Trophoblast cell (in vitro differentiated cells and primary cell): ENCODE measurements at regions not wholly inside any gene's neighbourhood (a gene's known extent, or its start where the extent isn't known, plus 50 kb on each side); places are given as distances from the start of the nearest gene placed in this dataset.

ENCODE experiments used
- DNase-seq, 2 donors: peaks; one replicate each; pipeline ENCODE4 v3.0.0-alpha.2; 2016
- H2AFZ ChIP-seq: 2 replicates; pipeline ENCODE4 v1.6.1; 2013; ENCODE audit warnings: low read length, moderate library complexity, mild to moderate bottlenecking; ENCODE audit not compliant: insufficient read depth, poor library complexity
- H2AK5ac ChIP-seq: 2 replicates; pipeline ENCODE4 v1.6.1; 2013; ENCODE audit warnings: mild to moderate bottlenecking, low read length
- H2BK120ac ChIP-seq: 2 replicates; pipeline ENCODE4 v1.6.1; 2013; ENCODE audit warnings: low read length, mild to moderate bottlenecking, moderate library complexity; ENCODE audit not compliant: insufficient read depth, poor library complexity
- H2BK12ac ChIP-seq: 2 replicates; pipeline ENCODE4 v1.6.1; 2013; ENCODE audit warnings: mild to moderate bottlenecking, low read length, moderate library complexity
- H2BK5ac ChIP-seq: 2 replicates; pipeline ENCODE4 v1.6.1; 2013; ENCODE audit warnings: low read length, low read depth, moderate library complexity, mild to moderate bottlenecking; ENCODE audit not compliant: poor library complexity
- H3K14ac ChIP-seq: 2 replicates; pipeline ENCODE4 v1.6.1; 2013; ENCODE audit warnings: mild to moderate bottlenecking, low read length
- H3K18ac ChIP-seq: 2 replicates; pipeline ENCODE4 v1.6.1; 2013; ENCODE audit warnings: mild to moderate bottlenecking, low read length
- H3K23ac ChIP-seq: 2 replicates; pipeline ENCODE4 v1.6.1; 2013; ENCODE audit warnings: low read length
- H3K27ac ChIP-seq: 2 replicates; pipeline ENCODE4 v1.5.1; 2013; ENCODE audit warnings: low read depth, mild to moderate bottlenecking, inconsistent platforms, low read length, moderate library complexity
- H3K27me3 ChIP-seq: 2 replicates; pipeline ENCODE4 v1.6.1; 2013; ENCODE audit warnings: inconsistent platforms, mild to moderate bottlenecking, low read length, moderate library complexity; ENCODE audit not compliant: insufficient read depth
- H3K36me3 ChIP-seq, 2 experiments: 1 replicate in 1 of 2; 2 replicates in 1 of 2; pipeline ENCODE4 v1.6.1; 2013; ENCODE audit warnings: low read length in 2 of 2, mild to moderate bottlenecking in 2 of 2, moderate library complexity in 1 of 2; ENCODE audit not compliant: insufficient read depth in 2 of 2, control insufficient read depth in 1 of 2
- H3K4ac ChIP-seq: 2 replicates; pipeline ENCODE4 v1.6.1; 2013; ENCODE audit warnings: low read depth, mild to moderate bottlenecking, low read length, moderate library complexity
- H3K4me1 ChIP-seq, 2 experiments: 1 replicate in 1 of 2; 2 replicates in 1 of 2; pipeline ENCODE4 v1.6.1; 2013; ENCODE audit warnings: low read length in 2 of 2, mild to moderate bottlenecking in 2 of 2, moderate library complexity in 1 of 2; ENCODE audit not compliant: insufficient read depth in 2 of 2, control insufficient read depth in 1 of 2
- H3K4me2 ChIP-seq: 2 replicates; pipeline ENCODE4 v1.6.1; 2013; ENCODE audit warnings: inconsistent platforms, mild to moderate bottlenecking, low read length, moderate library complexity
- H3K4me3 ChIP-seq: 2 replicates; pipeline ENCODE4 v1.5.1; 2013; ENCODE audit warnings: mild to moderate bottlenecking, low read depth, low read length, inconsistent platforms
- H3K79me1 ChIP-seq: one replicate; pipeline ENCODE4 v1.6.1; 2013; ENCODE audit warnings: low read length
- H3K79me2 ChIP-seq: 2 replicates; pipeline ENCODE4 v1.6.1; 2013; ENCODE audit warnings: low read length, mild to moderate bottlenecking; ENCODE audit not compliant: control insufficient read depth, insufficient read depth, poor library complexity
- H3K9ac ChIP-seq: 2 replicates; pipeline ENCODE4 v1.6.1; 2013; ENCODE audit warnings: mild to moderate bottlenecking, low read length
- H3K9me3 ChIP-seq: 2 replicates; pipeline ENCODE4 v1.6.1; 2013; ENCODE audit warnings: low read depth, mild to moderate bottlenecking, control low read depth, inconsistent platforms, low read length; ENCODE audit not compliant: insufficient read depth
- H4K12ac ChIP-seq: 2 replicates; pipeline ENCODE4 v1.6.1; 2013; ENCODE audit warnings: low read depth, mild to moderate bottlenecking, low read length, moderate library complexity
- H4K8ac ChIP-seq: 2 replicates; pipeline ENCODE4 v1.6.1; 2013; ENCODE audit warnings: low read depth, mild to moderate bottlenecking, low read length, moderate library complexity
- H4K91ac ChIP-seq: one replicate; pipeline ENCODE4 v1.6.1; 2013; ENCODE audit warnings: low read depth, mild to moderate bottlenecking, low read length, moderate library complexity
- WGBS: extraction: QIAGEN DNeasy Blood & Tissue Kit; methylation state at CpG from one replicate; pipeline ENCODE4 v1.1.7; 2013; ENCODE audit warnings: missing lambda C conversion rate; ENCODE audit not compliant: insufficient read length, insufficient coverage; ENCODE audit errors: extremely low coverage; 5-methylcytosine and 5-hydroxymethylcytosine counted together

GRCh38 chr2:43027097-43027873 is 199.1 kb downstream of the ZFP36L2 start:
- Histone ChIP-seq H3K27me3 (no peaks in the 10 kb centered on the region), H3K79me2 (no peaks in the 10 kb centered on the region), H3K4ac (no peak overlapping the region), H3K14ac (peak overlapping the region; percentile 37), H3K9me3 (no peaks in the 10 kb centered on the region), H2AK5ac (peak overlapping the region; percentile 72), H4K12ac (no peak overlapping the region), H4K91ac (peak overlapping the region; percentile 51), H2BK12ac (peak overlapping the region; percentile 84), H2BK120ac (peak overlapping the region; percentile 29), H3K4me1 (peaks cover 3 to 9% of the 10 kb centered on the region in 2 experiments), H3K27ac (no peak overlapping the region), H2AFZ (no peak overlapping the region), H3K18ac (peak overlapping the region; percentile 69), H2BK5ac (no peak overlapping the region), H3K9ac (no peak overlapping the region), H3K4me2 (no peak overlapping the region), H4K8ac (no peak overlapping the region), H3K79me1 (peaks cover 23% of the 10 kb centered on the region), H3K4me3 (no peak overlapping the region), H3K23ac (no peak overlapping the region), H3K36me3 (no peaks in the 10 kb centered on the region)
- DNase-seq, result no peak
- no CpG with 5 or more reads among the region's 21 CpGs for WGBS

DNA sequence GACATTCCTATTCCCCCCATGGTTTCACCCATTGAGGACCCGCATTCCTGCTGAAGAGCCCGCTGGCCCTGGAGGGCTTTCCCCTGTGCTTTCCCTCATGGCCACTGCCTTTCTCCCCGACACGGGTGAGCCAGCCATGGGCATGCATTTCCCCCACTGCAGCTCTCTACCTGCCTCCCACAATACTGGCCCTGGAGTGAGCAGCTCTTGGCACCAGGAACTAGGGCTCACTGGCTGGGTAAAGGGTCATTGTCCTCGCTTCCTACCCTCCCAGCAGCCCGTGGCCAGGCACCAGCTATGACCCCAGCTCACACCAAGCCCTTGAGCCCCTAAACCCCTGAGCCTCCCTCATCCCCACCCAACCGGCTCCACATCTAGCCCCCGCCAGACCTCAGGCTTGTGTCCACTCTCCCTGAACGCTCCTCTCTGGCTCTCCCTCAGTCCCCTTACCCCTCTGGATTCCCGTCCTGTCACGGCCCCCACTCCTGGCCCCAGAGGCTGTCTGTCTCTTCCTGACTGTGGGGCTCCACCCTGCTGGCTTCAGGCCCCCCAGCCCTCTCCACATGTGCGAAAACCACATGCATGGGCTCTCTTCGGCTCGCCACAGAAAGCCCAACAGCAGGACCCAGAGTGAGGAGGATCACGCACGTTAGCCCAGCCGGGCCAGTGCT is 199.8 kb downstream of the ZFP36L2 start:
- H3K14ac ChIP-seq, result peak overlapping the region; percentile 37
- peak overlapping the region; percentile 29 for H2BK120ac ChIP-seq
- no peaks in the 10 kb centered on the region for H3K36me3 ChIP-seq
- H3K4ac ChIP-seq, result peak overlapping the region; percentile 17
- no peak overlapping the region for H2AFZ ChIP-seq
- no peak overlapping the region for H3K4me2 ChIP-seq
- no peak for DNase-seq
- H4K8ac ChIP-seq, result no peak overlapping the region
- WGBS, result no CpG with 5 or more reads among the region's 17 CpGs
- no peak overlapping the region for H4K12ac ChIP-seq
- H2AK5ac ChIP-seq, result peak overlapping the region; percentile 72
- H2BK12ac ChIP-seq, result peak overlapping the region; percentile 84
- H3K23ac ChIP-seq, result no peak overlapping the region
- H3K4me3 ChIP-seq, result no peak overlapping the region
- no peak overlapping the region for H3K9ac ChIP-seq
- H4K91ac ChIP-seq, result peak overlapping the region; percentile 51
- peaks cover 5% of the 10 kb centered on the region for H3K9me3 ChIP-seq
- H2BK5ac ChIP-seq, result no peak overlapping the region
- peak overlapping the region; percentile 69 for H3K18ac ChIP-seq
- H3K79me2 ChIP-seq, result no peaks in the 10 kb centered on the region
- H3K4me1 ChIP-seq, result peaks cover 2 to 4% of the 10 kb centered on the region in 2 experiments
- no peaks in the 10 kb centered on the region for H3K27me3 ChIP-seq
- H3K27ac ChIP-seq, result no peak overlapping the region
- peaks cover 19% of the 10 kb centered on the region for H3K79me1 ChIP-seq

DNA sequence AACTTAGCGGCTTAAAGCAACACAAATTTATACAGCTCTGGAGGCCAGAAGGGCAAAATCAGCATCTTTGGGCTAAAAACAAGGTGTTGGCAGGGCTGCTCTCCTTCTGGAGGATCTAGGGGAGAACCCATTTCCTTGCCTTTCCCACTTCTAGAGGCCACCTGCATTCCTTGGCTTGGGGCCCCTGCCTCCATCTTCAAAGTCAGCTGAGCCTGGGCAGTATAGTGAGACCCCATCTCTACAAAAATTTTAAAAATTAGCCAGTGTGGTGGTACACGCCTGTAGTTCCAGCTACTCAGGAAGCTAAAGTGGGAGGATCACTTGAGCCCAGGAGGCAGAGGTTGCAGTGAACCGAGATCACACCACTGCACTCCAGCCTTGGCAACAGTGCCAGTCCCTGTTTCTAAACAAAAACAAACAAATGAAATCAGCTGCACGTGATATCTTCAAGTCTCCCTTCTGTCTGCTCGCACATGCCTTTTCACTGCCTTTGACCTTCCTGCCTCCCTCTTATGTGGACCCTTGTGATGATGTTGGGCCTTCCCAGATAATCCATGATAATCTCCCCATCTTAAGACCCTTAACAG is 200.6 kb downstream of the ZFP36L2 start:
- Histone ChIP-seq H3K79me1 (peaks cover 19% of the 10 kb centered on the region), H3K9me3 (peaks cover 5% of the 10 kb centered on the region), H3K79me2 (no peaks in the 10 kb centered on the region), H3K23ac (no peak overlapping the region), H2BK120ac (no peak overlapping the region), H3K27ac (no peak overlapping the region), H3K36me3 (no peaks in the 10 kb centered on the region), H4K12ac (no peak overlapping the region), H3K18ac (peak overlapping the region; percentile 28), H3K27me3 (no peaks in the 10 kb centered on the region), H2BK5ac (no peak overlapping the region), H3K4me3 (no peak overlapping the region), H3K4me2 (no peak overlapping the region), H2BK12ac (peak overlapping the region; percentile 43), H2AK5ac (peak overlapping the region; percentile 46), H3K4me1 (peaks cover 2 to 4% of the 10 kb centered on the region in 2 experiments), H4K8ac (peak overlapping the region; percentile 2), H3K9ac (no peak overlapping the region), H2AFZ (no peak overlapping the region), H4K91ac (peak overlapping the region; percentile 36), H3K14ac (no peak overlapping the region), H3K4ac (no peak overlapping the region)
- peak in 1 of 2 donors; percentile 33 for DNase-seq
- WGBS, result no CpG with 5 or more reads among the region's 5 CpGs

- WGBS, result no CpG with 5 or more reads among the region's 9 CpGs
- Histone ChIP-seq H3K79me1 (peaks cover 20% of the 10 kb centered on the region), H2BK12ac (no peak overlapping the region)
Measured at GRCh38 chr2:43024515-43025011, 201.8 kb downstream of the ZFP36L2 start.

More at GRCh38 chr2:43024515-43025011, 201.8 kb downstream of the ZFP36L2 start:
- Histone ChIP-seq H3K9me3 (peaks cover 9% of the 10 kb centered on the region), H3K4me1 (peaks cover 2 to 4% of the 10 kb centered on the region in 2 experiments), H2BK120ac (no peak overlapping the region), H3K4me2 (no peak overlapping the region), H2AFZ (no peak overlapping the region), H3K14ac (no peak overlapping the region), H3K18ac (no peak overlapping the region), H3K27ac (no peak overlapping the region), H4K91ac (no peak overlapping the region), H4K8ac (no peak overlapping the region), H4K12ac (no peak overlapping the region), H3K9ac (no peak overlapping the region), H2AK5ac (no peak overlapping the region), H3K79me2 (no peaks in the 10 kb centered on the region), H2BK5ac (no peak overlapping the region), H3K27me3 (no peaks in the 10 kb centered on the region), H3K23ac (no peak overlapping the region), H3K36me3 (no peaks in the 10 kb centered on the region), H3K4ac (no peak overlapping the region), H3K4me3 (no peak overlapping the region)
- DNase-seq, result peak in 1 of 2 donors; percentile 62
